Heart right ventricle (tissue), 16 donors: ENCODE measurements at regions not wholly inside any gene's neighbourhood (a gene's known extent, or its start where the extent isn't known, plus 50 kb on each side); places are given as distances from the start of the nearest gene placed in this dataset.

Source experiments
- ATAC-seq, 8 donors: fragments of 200-7000 bp; cut with Tn5 transposase; one replicate each; pipeline ENCODE4 v1.9.1; 2020; ENCODE audit warnings: mild to moderate bottlenecking in 8 of 8, moderate library complexity in 8 of 8, moderate number of reproducible peaks in 1 of 8
- DNase-seq, 2 donors: peaks; one replicate each; pipeline ENCODE4 v3.0.0-alpha.2; 2020
- H3K27ac ChIP-seq, 10 donors: fragments of 200-600 bp; sonication (generic) in 2 of 10; one replicate each; pipeline versions ENCODE4 v1.5.0 to v1.8.0; 2020 to 2022; ENCODE audit warnings: mild to moderate bottlenecking in 3 of 10
- H3K27me3 ChIP-seq, 7 donors: fragments of 200-600 bp; one replicate each; pipeline ENCODE4 v1.8.0; 2021 to 2022; ENCODE audit warnings: mild to moderate bottlenecking in 2 of 7
- H3K36me3 ChIP-seq, 9 donors: fragments of 200-600 bp; sonication (generic) in 1 of 9; one replicate each; pipeline versions ENCODE4 v1.5.0 to v1.8.0; 2020 to 2022; ENCODE audit warnings: mild to moderate bottlenecking in 2 of 9
- H3K4me1 ChIP-seq, 9 donors: fragments of 200-600 bp; sonication (generic) in 1 of 9; one replicate each; pipeline versions ENCODE4 v1.5.0 to v1.8.0; 2020 to 2022; ENCODE audit warnings: mild to moderate bottlenecking in 4 of 9
- H3K4me3 ChIP-seq, 10 donors: fragments of 200-600 bp; sonication (generic) in 2 of 10; one replicate each; pipeline versions ENCODE4 v1.5.0 to v1.8.0; 2020 to 2022; ENCODE audit warnings: mild to moderate bottlenecking in 7 of 10, moderate library complexity in 2 of 10
- H3K9me3 ChIP-seq, 11 donors: fragments of 200-600 bp in 10 of 11; sonication (generic) in 2 of 11; one replicate each; pipeline versions ENCODE4 v1.5.0 to v1.8.0; 2013 to 2022; ENCODE audit warnings: mild to moderate bottlenecking in 2 of 11, control low read depth in 1 of 11, moderate library complexity in 1 of 11
- WGBS, 2 donors: extraction: QIAGEN DNeasy Blood & Tissue Kit; methylation state at CpG; one replicate each; pipeline ENCODE4 v1.1.7; 2013; ENCODE audit warnings: inconsistent platforms in 1 of 2; 5-methylcytosine and 5-hydroxymethylcytosine counted together
- intact Hi-C, 10 donors: fragments of 100-400 bp; cut with DNase I; formaldehyde crosslinking; loops; one replicate each; pipeline versions ENCODE4 v1.11.1 to v1.14.2; 2022
- TF ChIP-seq, protein P1 (sequence below), 9 donors: fragments of 200-600 bp; sonication (generic) in 2 of 9; IDR thresholded peaks; one replicate each; pipeline versions ENCODE4 v1.5.0 to v1.8.0; 2021 to 2022; ENCODE audit warnings: antibody characterized with exemption in 9 of 9, mild to moderate bottlenecking in 5 of 9, moderate library complexity in 1 of 9
- donor health status: Arrhythmogenic right ventricular cardiomyopathy.
- donor health status: ischemic (EF 13 %, LVEDD 7.1; RV severe dilation, severe dysfunction).
- donor health status: healthy with polysubstance abuse.
- donor health status: DM: no; HTN: yes; CAD: no.
- donor health status: DM: no; HTN: no; CAD: no.
- donor health status: ischemic (EF 25% LVEDD 6.9; RV normal size, moderate dysfunction).
- donor health status: ischemic (EF 25% LVEDD 5.7; RV mildly dilated, moderate dysfunction).
- donor health status: healthy.
- donor health status: DM: yes; HTN: yes; CAD: no.
- donor health status: Ischemic cardiomyopathy.
- donor health status: ischemic (EF 35%, LVEDD 5.7; RV mildly dilated, moderate dysfunction).
- donor health status: nonischemic (EF 11% LVEDD 7.7; RV severe dilation, severe dysfunction).
- donor health status: DM: yes; HTN: yes; CAD: no.
- donor health status: PGD.
- donor health status: ischemic (EF 29% LVEDD 5.4; RV normal size, mild dysfunction).
- donor health status: nonischemic (EF 23%, LVEDD 6.1; RV moderate dilation, normal function).

DNA sequence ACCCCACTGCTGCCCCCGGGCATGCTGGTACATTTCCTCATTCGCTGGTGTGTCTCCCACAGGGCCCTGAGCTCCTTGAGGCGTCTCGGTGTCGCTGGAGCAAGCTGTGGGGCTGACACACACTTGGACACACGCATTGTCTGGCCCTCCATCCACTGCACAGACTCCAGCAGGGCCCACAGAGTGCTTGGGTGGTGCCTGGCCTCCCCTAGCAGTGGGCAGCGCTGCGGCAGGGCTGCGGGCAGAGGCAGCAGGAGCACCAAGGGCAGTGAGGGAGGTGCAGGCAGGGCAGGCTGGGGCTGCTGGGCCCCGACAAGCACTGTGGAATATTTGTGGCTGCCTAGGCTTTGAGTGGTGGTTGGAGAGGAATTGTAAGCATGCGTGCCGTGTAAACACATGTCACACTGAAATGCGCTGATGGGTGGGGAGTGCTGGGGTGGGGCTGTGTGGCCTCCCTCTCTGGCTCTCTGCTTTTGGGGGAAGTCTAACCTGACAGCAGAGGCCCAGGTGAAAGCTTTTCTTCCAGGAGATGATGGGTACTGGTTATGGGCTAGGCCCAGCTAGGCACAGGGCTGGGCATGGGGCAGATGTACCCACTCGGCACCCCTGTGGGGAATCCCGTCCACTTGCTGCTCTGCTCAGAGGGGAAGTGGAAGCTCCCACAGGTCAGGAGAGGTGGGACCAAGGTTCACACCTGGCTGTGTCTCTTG is 55.5 kb upstream of the HS6ST1 start:
- Histone ChIP-seq H3K27me3 (no peaks in the 10 kb centered on the region), H3K36me3 (no peaks in the 10 kb centered on the region), H3K4me1 (peaks cover 6 to 14% (median 11%) of the 10 kb centered on the region in 9 donors), H3K4me3 (no peak overlapping the region), H3K27ac (no peak overlapping the region), H3K9me3 (no peaks in the 10 kb centered on the region)
- DNase-seq (no peak), ATAC-seq (no peak)
- TF ChIP-seq, protein P1, sequence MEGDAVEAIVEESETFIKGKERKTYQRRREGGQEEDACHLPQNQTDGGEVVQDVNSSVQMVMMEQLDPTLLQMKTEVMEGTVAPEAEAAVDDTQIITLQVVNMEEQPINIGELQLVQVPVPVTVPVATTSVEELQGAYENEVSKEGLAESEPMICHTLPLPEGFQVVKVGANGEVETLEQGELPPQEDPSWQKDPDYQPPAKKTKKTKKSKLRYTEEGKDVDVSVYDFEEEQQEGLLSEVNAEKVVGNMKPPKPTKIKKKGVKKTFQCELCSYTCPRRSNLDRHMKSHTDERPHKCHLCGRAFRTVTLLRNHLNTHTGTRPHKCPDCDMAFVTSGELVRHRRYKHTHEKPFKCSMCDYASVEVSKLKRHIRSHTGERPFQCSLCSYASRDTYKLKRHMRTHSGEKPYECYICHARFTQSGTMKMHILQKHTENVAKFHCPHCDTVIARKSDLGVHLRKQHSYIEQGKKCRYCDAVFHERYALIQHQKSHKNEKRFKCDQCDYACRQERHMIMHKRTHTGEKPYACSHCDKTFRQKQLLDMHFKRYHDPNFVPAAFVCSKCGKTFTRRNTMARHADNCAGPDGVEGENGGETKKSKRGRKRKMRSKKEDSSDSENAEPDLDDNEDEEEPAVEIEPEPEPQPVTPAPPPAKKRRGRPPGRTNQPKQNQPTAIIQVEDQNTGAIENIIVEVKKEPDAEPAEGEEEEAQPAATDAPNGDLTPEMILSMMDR (IDR thresholded peaks at IDR 0.05), result no peak
- WGBS, 2 donors, result 96 to 97% methylated on average over 15 of the region's 15 CpGs
- intact Hi-C loops, result no loop called here

DNA sequence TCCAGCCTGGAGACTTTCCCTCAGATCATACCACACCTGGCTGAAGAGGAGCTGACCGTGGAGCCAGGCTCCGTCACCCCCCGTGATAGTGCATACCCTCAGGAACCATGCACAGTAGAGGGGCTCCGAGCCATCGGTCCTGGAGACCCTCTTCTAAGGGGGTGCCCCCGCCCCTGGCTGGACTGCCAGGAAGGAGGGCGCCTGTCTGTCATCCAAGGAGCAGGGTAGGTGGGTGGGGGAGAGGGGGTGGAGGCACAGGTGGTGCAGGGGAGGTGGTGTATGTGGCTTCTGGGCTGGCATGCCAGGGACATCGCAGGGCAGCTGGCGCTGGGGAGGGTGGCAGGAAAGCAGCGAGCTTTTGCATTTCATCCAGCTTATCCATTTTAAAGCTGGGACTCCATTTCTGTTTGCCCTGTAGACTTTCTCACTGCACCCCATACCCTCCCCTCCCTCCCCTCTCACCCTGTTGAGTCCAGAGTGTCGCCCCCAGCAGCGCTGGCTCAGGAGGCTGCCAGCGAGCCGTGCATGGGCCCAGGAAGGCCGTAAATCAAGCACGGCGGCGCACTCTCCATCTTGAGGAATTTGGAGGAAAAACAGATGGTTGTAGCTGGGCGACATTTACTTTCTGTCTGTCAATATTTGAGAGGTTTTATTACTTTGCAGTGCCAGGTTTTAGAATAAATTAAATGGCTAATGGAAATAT is 56.2 kb upstream of the HS6ST1 start:
- WGBS, 2 donors, result 91% methylated on average over 19 of the region's 19 CpGs
- no peak overlapping the region for H3K27ac ChIP-seq
- ATAC-seq (no peak), DNase-seq (no peak)
- intact Hi-C loops, result no loop called here
- H3K36me3 ChIP-seq, result no peaks in the 10 kb centered on the region
- no peak overlapping the region for H3K4me3 ChIP-seq
- peaks cover 13 to 19% (median 18%) of the 10 kb centered on the region in 9 donors for H3K4me1 ChIP-seq
- TF ChIP-seq, protein P1 (IDR thresholded peaks at IDR 0.05), result no peak
- H3K9me3 ChIP-seq, result no peaks in the 10 kb centered on the region
- no peaks in the 10 kb centered on the region for H3K27me3 ChIP-seq

DNA sequence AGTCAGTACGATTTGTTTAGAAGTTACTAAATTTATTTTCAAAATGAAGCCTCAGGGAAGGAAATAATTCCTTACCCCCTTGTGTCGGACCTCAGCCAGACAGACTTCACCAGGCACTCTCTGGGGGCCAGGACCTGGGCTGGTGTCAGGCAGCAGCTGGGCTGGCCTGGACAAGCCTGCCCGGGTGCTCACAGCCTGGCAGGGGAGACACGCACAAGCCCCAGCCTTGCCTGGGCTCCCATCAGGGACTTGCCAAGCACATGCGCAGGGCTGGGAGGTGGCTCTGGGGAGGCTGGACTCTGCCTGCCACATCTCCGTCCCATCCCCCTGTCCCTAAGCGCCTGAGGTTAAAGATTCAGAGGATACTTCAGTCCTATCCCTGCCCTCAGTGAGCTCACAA is 56.8 kb upstream of the HS6ST1 start:
- Histone ChIP-seq H3K27me3 (no peaks in the 10 kb centered on the region), H3K4me3 (no peak overlapping the region), H3K9me3 (no peaks in the 10 kb centered on the region), H3K27ac (no peak overlapping the region), H3K36me3 (no peaks in the 10 kb centered on the region), H3K4me1 (peaks cover 13 to 25% (median 22%) of the 10 kb centered on the region in 9 donors)
- DNase-seq, result no peak
- TF ChIP-seq, protein P1 (IDR thresholded peaks at IDR 0.05), result no peak
- no peak for ATAC-seq
- intact Hi-C loops, result no loop called here
- 81 to 87% methylated on average over 7 of the region's 7 CpGs for WGBS, 2 donors

DNA sequence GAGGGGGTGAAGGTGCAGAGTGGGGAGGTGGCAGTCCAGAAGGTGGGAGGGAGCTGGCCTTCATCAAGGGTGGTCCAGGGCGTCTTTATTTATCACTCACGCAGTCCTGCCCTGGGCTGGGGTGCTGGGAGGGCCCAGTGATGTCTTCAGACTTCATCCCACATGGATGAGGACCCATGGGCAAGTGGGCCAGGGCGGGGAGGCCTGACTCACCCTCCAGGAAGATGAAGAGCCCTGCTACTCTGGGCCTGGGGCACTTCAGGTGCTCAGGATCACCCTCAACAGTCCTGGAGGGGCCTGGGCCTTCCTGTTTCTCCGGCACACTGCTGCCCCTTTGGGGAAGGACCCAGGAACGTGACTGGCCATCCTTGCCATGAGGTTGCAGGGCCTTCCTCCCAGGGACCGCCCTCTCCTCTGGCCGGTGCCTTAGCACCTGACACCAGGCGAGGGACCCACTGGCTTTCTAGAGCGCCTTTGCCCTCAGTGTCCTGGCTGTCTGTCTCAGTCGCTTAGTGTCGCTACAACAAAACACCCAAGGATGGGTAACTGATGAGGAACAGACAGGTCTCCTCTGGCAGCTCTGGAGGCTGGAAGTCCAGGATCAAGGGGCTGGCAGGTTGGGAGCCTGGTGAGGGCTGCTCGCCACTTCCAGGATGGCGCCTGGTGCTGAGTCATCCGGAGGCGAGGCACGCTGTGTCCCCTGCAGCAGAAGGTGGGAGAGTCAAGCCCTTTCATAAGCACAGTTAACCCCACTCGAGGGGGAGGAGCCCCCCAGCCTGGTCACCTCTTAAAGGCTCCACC is 57.8 kb upstream of the HS6ST1 start:
- Histone ChIP-seq H3K4me3 (no peak overlapping the region), H3K27me3 (no peaks in the 10 kb centered on the region), H3K36me3 (no peaks in the 10 kb centered on the region), H3K4me1 (peaks cover 13 to 35% (median 31%) of the 10 kb centered on the region in 9 donors), H3K9me3 (no peaks in the 10 kb centered on the region), H3K27ac (no peak overlapping the region)
- intact Hi-C loops, result no loop called here
- no peak for DNase-seq
- TF ChIP-seq, protein P1 (IDR thresholded peaks at IDR 0.05), result no peak
- WGBS, 2 donors, result 89 to 92% methylated on average over 17 of the region's 17 CpGs
- ATAC-seq, result no peak
